AG04450 (cell line): ENCODE measurements at regions not wholly inside any gene's neighbourhood (a gene's known extent, or its start where the extent isn't known, plus 50 kb on each side); places are given as distances from the start of the nearest gene placed in this dataset.

Experiments used
- CTCF ChIA-PET: fragments of 300-600, 350-600 bp; formaldehyde crosslinking; extraction: SDS; loops from one replicate; lab custom pipeline; 2022; ENCODE audit warnings: antibody characterized with exemption, inconsistent platforms; lab: Charles Lee
- POLR2A ChIA-PET: fragments of 350-600 bp; formaldehyde crosslinking; extraction: SDS; loops from one replicate; lab custom pipeline; 2021; ENCODE audit warnings: antibody characterized with exemption, inconsistent platforms; lab: Yijun Ruan, JAX
- DNase-seq: peaks from one replicate; pipeline ENCODE4 v3.0.0-alpha.2; 2011; ENCODE audit warnings: low read depth, low spot score
- H3K27ac ChIP-seq: one replicate; pipeline ENCODE4 v1.5.1; 2012; ENCODE audit warnings: low read depth, low read length, control low read depth
- H3K27me3 ChIP-seq: one replicate; pipeline ENCODE4 v1.6.0; 2012; ENCODE audit warnings: low read length; ENCODE audit not compliant: control insufficient read depth, insufficient read depth
- H3K4me3 ChIP-seq: 2 replicates; pipeline ENCODE4 v1.5.1; 2011; ENCODE audit warnings: mild to moderate bottlenecking, low read depth, low read length, control low read depth
- H3K9me3 ChIP-seq: 2 replicates; pipeline ENCODE4 v1.5.1; 2012; ENCODE audit warnings: low read length; ENCODE audit not compliant: control insufficient read depth, insufficient read depth
- CTCF ChIP-seq: IDR thresholded peaks from 2 replicates; pipeline ENCODE4 v1.5.1; 2011; ENCODE audit warnings: low read depth, low read length, control low read depth, inconsistent platforms

GRCh38 chr1:230507236-230507635 lies 81.1 kb upstream of the PGBD5 start:
- H3K9me3 ChIP-seq: peaks cover 6% of the 10 kb centered on the region
- DNase-seq: no peak
- ChIA-PET POLR2A (no interaction called here), CTCF (no interaction called here)
- no peak for TF ChIP-seq CTCF
- no peak overlapping the region for H3K4me3 ChIP-seq
- no peak overlapping the region for H3K27ac ChIP-seq
- H3K27me3 ChIP-seq: no peaks in the 10 kb centered on the region

GRCh38 chr1:230506451-230506850 lies 80.3 kb upstream of the PGBD5 start:
- no peak for DNase-seq
- CTCF ChIA-PET: no interaction called here
- no peak overlapping the region for H3K27ac ChIP-seq
- peaks cover 6% of the 10 kb centered on the region for H3K9me3 ChIP-seq
- TF ChIP-seq CTCF: no peak
- H3K27me3 ChIP-seq: no peaks in the 10 kb centered on the region
- POLR2A ChIA-PET: no interaction called here
- H3K4me3 ChIP-seq: no peak overlapping the region

- H3K4me3 ChIP-seq: no peak overlapping the region
- no peak overlapping the region for H3K27ac ChIP-seq
- H3K27me3 ChIP-seq: no peaks in the 10 kb centered on the region
- ChIA-PET POLR2A (no interaction called here), CTCF (no interaction called here)
- H3K9me3 ChIP-seq: peaks cover 5% of the 10 kb centered on the region
- no peak for TF ChIP-seq CTCF
- DNase-seq: no peak
Observed at GRCh38 chr1:230504310-230504709, 78.2 kb upstream of the PGBD5 start.

GRCh38 chr1:230503726-230504125 lies 77.6 kb upstream of the PGBD5 start:
- Histone ChIP-seq H3K9me3 (no peaks in the 10 kb centered on the region; the same call in none of the 2 replicates), H3K27me3 (peaks cover 3% of the 10 kb centered on the region), H3K4me3 (no peak overlapping the region), H3K27ac (no peak overlapping the region)
- CTCF ChIA-PET: no interaction called here
- DNase-seq: no peak
- POLR2A ChIA-PET: no interaction called here
- TF ChIP-seq CTCF: no peak

- POLR2A ChIA-PET: no interaction called here
- no peak overlapping the region for H3K4me3 ChIP-seq
- CTCF ChIA-PET: no interaction called here
Observed at GRCh38 chr1:230502996-230503395, 76.9 kb upstream of the PGBD5 start.

More at GRCh38 chr1:230502996-230503395, 76.9 kb upstream of the PGBD5 start:
- DNase-seq: no peak
- peaks cover 3% of the 10 kb centered on the region for H3K27me3 ChIP-seq
- no peak for TF ChIP-seq CTCF
- no peaks in the 10 kb centered on the region; the same call in 1 of the 2 replicates for H3K9me3 ChIP-seq
- H3K27ac ChIP-seq: no peak overlapping the region
